ENCODE measurements at regions not wholly inside any gene's neighbourhood (a gene's known extent, or its start where the extent isn't known, plus 50 kb on each side); places are given as distances from the start of the nearest gene placed in this dataset.
"Not testable (repeated sequence)": the region's sequence is repeated elsewhere in the genome, so short reads cannot be mapped to it uniquely, and the experiment has no call there.

- ChIA-PET POLR2A (no interaction called here), CTCF (interaction anchor here (0.8 to 0.9 kb wide), 2 partner anchors 442 to 448 kb away, joined by 3 read pairs; no protein-coding TSS in a partner anchor)
- ATAC-seq (ENCODE audit: low read depth), result peak; percentile 42
- Mint-ChIP-seq H3K27me3 (no peaks in the 10 kb centered on the region), H3K4me1 (peaks cover 4% of the 10 kb centered on the region), H3K27ac (no peak overlapping the region), H3K4me3 (peak overlapping the region; percentile 9), H3K36me3 (ENCODE audit: low read depth) (no peaks in the 10 kb centered on the region), H3K9me3 (no peaks in the 10 kb centered on the region)
- TF ChIP-seq CTCF (IDR thresholded peaks at IDR 0.05), result no peak
- intact Hi-C loops (cut with micrococcal nuclease), result no loop called here
- no peak for DNase-seq
These were observed 144.7 kb downstream of the ALX1 start for GRCh38 chr12:85424581-85425348.

GRCh38 chr12:85425349-85425612, 145.3 kb downstream of the ALX1 start:
- no peak for TF ChIP-seq CTCF (IDR thresholded peaks at IDR 0.05)
- POLR2A ChIA-PET, result no interaction called here

GRCh38 chr12:85425926-85426325, 145.9 kb downstream of the ALX1 start:
- CTCF ChIA-PET, result no interaction called here
- POLR2A ChIA-PET, result no interaction called here
- no peak overlapping the region for H3K4me3 Mint-ChIP-seq
- no peak for DNase-seq
- no peaks in the 10 kb centered on the region for H3K27me3 Mint-ChIP-seq
- ATAC-seq (ENCODE audit: low read depth), result no peak
- H3K9me3 Mint-ChIP-seq, result no peaks in the 10 kb centered on the region
- no peaks in the 10 kb centered on the region for H3K36me3 Mint-ChIP-seq (ENCODE audit: low read depth)
- no peak for TF ChIP-seq CTCF (IDR thresholded peaks at IDR 0.05)
- peaks cover 4% of the 10 kb centered on the region for H3K4me1 Mint-ChIP-seq
- intact Hi-C loops (cut with micrococcal nuclease), result no loop called here
- no peak overlapping the region for H3K27ac Mint-ChIP-seq

More at GRCh38 chr12:85425349-85425612, 145.3 kb downstream of the ALX1 start:
- CTCF ChIA-PET, result interaction anchor here (0.8 to 0.9 kb wide), 2 partner anchors 442 to 447 kb away, joined by 3 read pairs; no protein-coding TSS in a partner anchor
- no peak for ATAC-seq (ENCODE audit: low read depth)
- H3K4me3 Mint-ChIP-seq, result no peak overlapping the region
- DNase-seq, result no peak
- intact Hi-C loops (cut with micrococcal nuclease), result no loop called here
- peaks cover 4% of the 10 kb centered on the region for H3K4me1 Mint-ChIP-seq
- H3K27ac Mint-ChIP-seq, result no peak overlapping the region
- no peaks in the 10 kb centered on the region for H3K9me3 Mint-ChIP-seq
- no peaks in the 10 kb centered on the region for H3K36me3 Mint-ChIP-seq (ENCODE audit: low read depth)
- no peaks in the 10 kb centered on the region for H3K27me3 Mint-ChIP-seq

GRCh38 chr12:85433148-85433547, 153.1 kb downstream of the ALX1 start:
- CTCF ChIA-PET; ATAC-seq (ENCODE audit: low read depth); H3K36me3 Mint-ChIP-seq (ENCODE audit: low read depth); H3K4me3 Mint-ChIP-seq; H3K4me1 Mint-ChIP-seq; intact Hi-C loops (cut with micrococcal nuclease); H3K9me3 Mint-ChIP-seq; H3K27ac Mint-ChIP-seq; POLR2A ChIA-PET; DNase-seq; H3K27me3 Mint-ChIP-seq: not testable (repeated sequence)

- intact Hi-C loops (cut with micrococcal nuclease), result no loop called here
- Mint-ChIP-seq H3K27me3 (no peaks in the 10 kb centered on the region), H3K9me3 (no peaks in the 10 kb centered on the region), H3K36me3 (ENCODE audit: low read depth) (no peaks in the 10 kb centered on the region), H3K4me3 (no peak overlapping the region), H3K4me1 (no peaks in the 10 kb centered on the region), H3K27ac (no peak overlapping the region)
- CTCF ChIA-PET, result no interaction called here
- TF ChIP-seq CTCF (IDR thresholded peaks at IDR 0.05), result no peak
- POLR2A ChIA-PET, result no interaction called here
- no peak for DNase-seq
- ATAC-seq (ENCODE audit: low read depth), result no peak
These were observed 160.3 kb downstream of the ALX1 start for GRCh38 chr12:85440271-85440670.

GRCh38 chr12:85441025-85441424, 161.0 kb downstream of the ALX1 start:
- H3K4me1 Mint-ChIP-seq, result no peaks in the 10 kb centered on the region
- H3K27me3 Mint-ChIP-seq, result no peaks in the 10 kb centered on the region
- H3K36me3 Mint-ChIP-seq (ENCODE audit: low read depth), result no peaks in the 10 kb centered on the region
- ChIA-PET POLR2A (no interaction called here), CTCF (no interaction called here)
- H3K4me3 Mint-ChIP-seq, result no peak overlapping the region
- no peak for DNase-seq
- TF ChIP-seq CTCF (IDR thresholded peaks at IDR 0.05), result no peak
- ATAC-seq (ENCODE audit: low read depth), result no peak
- intact Hi-C loops (cut with micrococcal nuclease), result no loop called here
- no peaks in the 10 kb centered on the region for H3K9me3 Mint-ChIP-seq
- H3K27ac Mint-ChIP-seq, result no peak overlapping the region

Data from activated B cell treated with CpG ODN at 0.5 μM for 24 hours (primary cell).